ENCODE measurements at regions not wholly inside any gene's neighbourhood (a gene's known extent, or its start where the extent isn't known, plus 50 kb on each side); places are given as distances from the start of the nearest gene placed in this dataset.

GRCh38 chr5:89147031-89147430, 264.0 kb upstream of the MEF2C start:
- no peak for DNase-seq (ENCODE audit: low read depth in 2 of 2)

GRCh38 chr5:89137148-89137547, 254.2 kb upstream of the MEF2C start:
- no peak for DNase-seq (ENCODE audit: low read depth in 2 of 2)

- DNase-seq (ENCODE audit: low read depth in 2 of 2): no peak
Measured at GRCh38 chr5:89133975-89134374, 251.0 kb upstream of the MEF2C start.

GRCh38 chr5:89133129-89133528, 250.1 kb upstream of the MEF2C start:
- DNase-seq (ENCODE audit: low read depth in 2 of 2): no peak

- DNase-seq (ENCODE audit: low read depth in 2 of 2): no peak
Measured at GRCh38 chr5:89130851-89131250, 247.9 kb upstream of the MEF2C start.

- DNase-seq (ENCODE audit: low read depth in 2 of 2): no peak
Measured at GRCh38 chr5:89129941-89130340, 247.0 kb upstream of the MEF2C start.

GRCh38 chr5:89128906-89129625, 246.1 kb upstream of the MEF2C start:
- DNase-seq (ENCODE audit: low read depth in 2 of 2): no peak

GRCh38 chr5:89128092-89128491, 245.1 kb upstream of the MEF2C start:
- DNase-seq (ENCODE audit: low read depth in 2 of 2): no peak

GRCh38 chr5:89127191-89127590, 244.2 kb upstream of the MEF2C start:
- DNase-seq (ENCODE audit: low read depth in 2 of 2): no peak

- DNase-seq (ENCODE audit: low read depth in 2 of 2): no peak
Measured at GRCh38 chr5:89125372-89125771, 242.4 kb upstream of the MEF2C start.

- no peak for DNase-seq (ENCODE audit: low read depth in 2 of 2)
Measured at GRCh38 chr5:89123581-89123980, 240.6 kb upstream of the MEF2C start.

- no peak for DNase-seq (ENCODE audit: low read depth in 2 of 2)
Measured at GRCh38 chr5:89120719-89121118, 237.7 kb upstream of the MEF2C start.

- DNase-seq (ENCODE audit: low read depth in 2 of 2): no peak
Measured at GRCh38 chr5:89117124-89117644, 234.2 kb upstream of the MEF2C start.

- no peak for DNase-seq (ENCODE audit: low read depth in 2 of 2)
Measured at GRCh38 chr5:89110916-89111646, 228.1 kb upstream of the MEF2C start.

GRCh38 chr5:89106480-89106879, 223.5 kb upstream of the MEF2C start:
- no peak for DNase-seq (ENCODE audit: low read depth in 2 of 2)

- DNase-seq (ENCODE audit: low read depth in 2 of 2): no peak
Measured at GRCh38 chr5:89105836-89106235, 222.9 kb upstream of the MEF2C start.

- DNase-seq (ENCODE audit: low read depth in 2 of 2): no peak
Measured at GRCh38 chr5:89105171-89105695, 222.2 kb upstream of the MEF2C start.

- no peak for DNase-seq (ENCODE audit: low read depth in 2 of 2)
Measured at GRCh38 chr5:89098199-89098756, 215.3 kb upstream of the MEF2C start.

GRCh38 chr5:89097103-89097502, 214.1 kb upstream of the MEF2C start:
- no peak for DNase-seq (ENCODE audit: low read depth in 2 of 2)

- no peak for DNase-seq (ENCODE audit: low read depth in 2 of 2)
Measured at GRCh38 chr5:89095341-89095740, 212.4 kb upstream of the MEF2C start.

- no peak for DNase-seq (ENCODE audit: low read depth in 2 of 2)
Measured at GRCh38 chr5:89090037-89090436, 207.1 kb upstream of the MEF2C start.

- no peak for DNase-seq (ENCODE audit: low read depth in 2 of 2)
Measured at GRCh38 chr5:89087551-89088318, 204.8 kb upstream of the MEF2C start.

Measured in stimulated activated CD4-positive, alpha-beta T cell treated with anti-CD3 and anti-CD28 coated beads, Interleukin-4, amount 100 ng/mL, for 48 hours (primary cell).